ENCODE measurements at regions not wholly inside any gene's neighbourhood (a gene's known extent, or its start where the extent isn't known, plus 50 kb on each side); places are given as distances from the start of the nearest gene placed in this dataset.

- H3K36me3 Mint-ChIP-seq (ENCODE audit: unreplicated experiment) = peaks cover 5% of the 10 kb centered on the region
- no peak for DNase-seq
- no peaks in the 10 kb centered on the region for H3K9me3 Mint-ChIP-seq (ENCODE audit: unreplicated experiment)
- no peak for TF ChIP-seq CTCF (IDR thresholded peaks at IDR 0.05; ENCODE audit: partially characterized antibody, unreplicated experiment)
- H3K27me3 Mint-ChIP-seq (ENCODE audit: unreplicated experiment) = peaks cover 2% of the 10 kb centered on the region
- no peaks in the 10 kb centered on the region for H3K4me1 Mint-ChIP-seq (ENCODE audit: low read depth, unreplicated experiment)
- no peak overlapping the region for H3K27ac Mint-ChIP-seq (ENCODE audit: unreplicated experiment)
- H3K4me3 Mint-ChIP-seq (ENCODE audit: unreplicated experiment) = no peak overlapping the region
Measured at GRCh38 chr4:122973465-122973864, 51.1 kb upstream of the NUDT6 start.

- DNase-seq = no peak
- H3K36me3 Mint-ChIP-seq (ENCODE audit: unreplicated experiment) = peaks cover 5% of the 10 kb centered on the region
- H3K27ac Mint-ChIP-seq (ENCODE audit: unreplicated experiment) = no peak overlapping the region
Measured at GRCh38 chr4:122976111-122976510, 53.7 kb upstream of the NUDT6 start.

DNA sequence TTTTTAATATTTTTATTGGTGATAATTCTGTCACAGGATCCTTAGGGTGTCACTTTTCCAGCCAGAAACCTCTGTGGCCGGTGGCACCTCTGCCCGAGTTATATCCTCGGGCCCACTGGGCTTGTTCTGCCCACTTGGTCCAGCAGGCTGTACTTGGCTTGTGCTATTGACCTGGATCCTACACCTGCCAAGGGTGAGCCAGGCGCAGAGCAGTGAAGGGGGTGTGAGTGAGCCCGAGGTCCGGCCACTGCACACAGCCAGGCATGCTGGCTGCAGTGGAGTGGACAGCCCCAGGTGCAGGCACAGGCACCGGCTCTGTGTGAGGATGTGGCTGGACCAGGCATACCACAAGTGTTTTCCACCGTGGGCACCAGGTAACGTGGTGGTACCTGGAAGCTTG, 54.7 kb upstream of the NUDT6 start:
- H3K4me1 Mint-ChIP-seq (ENCODE audit: low read depth, unreplicated experiment) = no peaks in the 10 kb centered on the region
- no peak overlapping the region for H3K4me3 Mint-ChIP-seq (ENCODE audit: unreplicated experiment)
- no peak for DNase-seq
- peaks cover 5% of the 10 kb centered on the region for H3K36me3 Mint-ChIP-seq (ENCODE audit: unreplicated experiment)
- H3K27me3 Mint-ChIP-seq (ENCODE audit: unreplicated experiment) = no peaks in the 10 kb centered on the region
- no peak for TF ChIP-seq CTCF (IDR thresholded peaks at IDR 0.05; ENCODE audit: partially characterized antibody, unreplicated experiment)
- H3K9me3 Mint-ChIP-seq (ENCODE audit: unreplicated experiment) = no peaks in the 10 kb centered on the region
- no peak overlapping the region for H3K27ac Mint-ChIP-seq (ENCODE audit: unreplicated experiment)

More at GRCh38 chr4:122976111-122976510, 53.7 kb upstream of the NUDT6 start:
- no peaks in the 10 kb centered on the region for H3K9me3 Mint-ChIP-seq (ENCODE audit: unreplicated experiment)
- TF ChIP-seq CTCF (IDR thresholded peaks at IDR 0.05; ENCODE audit: partially characterized antibody, unreplicated experiment) = no peak
- no peak overlapping the region for H3K4me3 Mint-ChIP-seq (ENCODE audit: unreplicated experiment)
- no peaks in the 10 kb centered on the region for H3K4me1 Mint-ChIP-seq (ENCODE audit: low read depth, unreplicated experiment)
- no peaks in the 10 kb centered on the region for H3K27me3 Mint-ChIP-seq (ENCODE audit: unreplicated experiment)

DNA sequence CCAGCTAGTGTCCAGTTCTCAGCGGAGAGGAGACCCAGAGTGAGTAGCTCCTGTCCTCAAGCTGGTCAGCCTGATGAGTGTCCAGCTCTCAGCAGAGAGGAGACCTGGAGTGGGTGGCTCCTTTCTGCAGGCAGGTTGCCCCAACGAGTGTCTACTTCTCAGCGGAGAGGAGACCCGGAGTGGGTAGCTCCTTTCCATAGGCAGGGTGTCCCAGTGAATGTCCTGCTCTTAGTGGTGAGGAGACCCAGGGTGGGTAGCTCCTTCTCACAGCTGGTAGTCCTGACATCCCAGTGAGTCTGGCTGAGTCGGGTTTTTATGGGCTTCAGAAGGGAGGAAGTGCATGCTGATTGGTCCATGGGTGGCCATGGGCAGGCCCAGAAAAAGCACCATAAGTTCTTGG, 55.7 kb upstream of the NUDT6 start:
- TF ChIP-seq CTCF (IDR thresholded peaks at IDR 0.05; ENCODE audit: partially characterized antibody, unreplicated experiment) = no peak
- Mint-ChIP-seq H3K4me1 (ENCODE audit: low read depth, unreplicated experiment) (no peaks in the 10 kb centered on the region), H3K36me3 (ENCODE audit: unreplicated experiment) (peaks cover 5% of the 10 kb centered on the region), H3K27me3 (ENCODE audit: unreplicated experiment) (no peaks in the 10 kb centered on the region), H3K4me3 (ENCODE audit: unreplicated experiment) (no peak overlapping the region), H3K27ac (ENCODE audit: unreplicated experiment) (no peak overlapping the region), H3K9me3 (ENCODE audit: unreplicated experiment) (no peaks in the 10 kb centered on the region)
- no peak for DNase-seq

DNA sequence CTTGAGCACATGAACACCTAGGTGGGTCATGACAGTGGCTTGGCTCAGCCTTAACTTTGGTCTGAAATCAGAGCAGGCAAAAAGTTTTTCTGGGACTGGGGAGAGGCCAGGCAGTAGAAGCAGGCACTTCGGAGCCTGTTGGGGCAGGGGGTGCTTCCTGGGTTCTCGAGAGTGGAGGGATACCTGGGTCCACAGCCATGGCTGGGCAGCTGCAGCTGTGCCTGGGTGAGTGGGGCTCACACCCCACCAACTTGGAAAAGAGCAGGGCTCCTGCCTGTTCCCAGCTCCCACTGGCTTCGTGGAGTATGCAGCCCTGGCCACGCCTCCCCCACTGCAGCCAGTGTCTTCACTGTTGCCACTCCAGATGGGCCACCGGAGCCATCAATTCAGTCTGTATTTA, 56.4 kb upstream of the NUDT6 start:
- DNase-seq = no peak
- H3K27me3 Mint-ChIP-seq (ENCODE audit: unreplicated experiment) = no peaks in the 10 kb centered on the region
- H3K9me3 Mint-ChIP-seq (ENCODE audit: unreplicated experiment) = no peaks in the 10 kb centered on the region
- peaks cover 5% of the 10 kb centered on the region for H3K36me3 Mint-ChIP-seq (ENCODE audit: unreplicated experiment)
- H3K27ac Mint-ChIP-seq (ENCODE audit: unreplicated experiment) = no peak overlapping the region
- H3K4me3 Mint-ChIP-seq (ENCODE audit: unreplicated experiment) = no peak overlapping the region
- H3K4me1 Mint-ChIP-seq (ENCODE audit: low read depth, unreplicated experiment) = no peaks in the 10 kb centered on the region
- TF ChIP-seq CTCF (IDR thresholded peaks at IDR 0.05; ENCODE audit: partially characterized antibody, unreplicated experiment) = no peak
